ENCODE measurements at regions not wholly inside any gene's neighbourhood (a gene's known extent, or its start where the extent isn't known, plus 50 kb on each side); places are given as distances from the start of the nearest gene placed in this dataset.
"Not testable (repeated sequence)": the region's sequence is repeated elsewhere in the genome, so short reads cannot be mapped to it uniquely, and the experiment has no call there.

DNA sequence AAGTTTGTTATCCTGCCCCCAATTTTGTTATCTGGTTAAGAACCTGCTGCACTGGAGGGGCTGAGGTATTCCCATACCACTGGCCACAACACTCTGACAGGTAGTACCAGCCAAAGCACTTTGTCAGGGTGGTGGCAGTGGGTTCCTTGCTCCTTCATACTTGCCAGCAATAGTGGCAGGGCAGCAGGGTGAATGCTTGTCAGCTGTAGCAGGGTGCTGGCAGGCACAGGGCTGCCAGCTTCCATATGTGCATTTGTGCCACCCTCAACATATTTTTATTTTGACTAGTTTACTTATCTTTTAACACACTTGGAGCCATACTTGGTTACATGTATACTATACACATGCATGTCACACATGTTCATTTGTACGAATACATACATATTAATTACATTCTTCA, 294.0 kb upstream of the VWC2 start:
- DNase-seq (ENCODE audit: low spot score) (no peak), FAIRE-seq (no peak)

DNA sequence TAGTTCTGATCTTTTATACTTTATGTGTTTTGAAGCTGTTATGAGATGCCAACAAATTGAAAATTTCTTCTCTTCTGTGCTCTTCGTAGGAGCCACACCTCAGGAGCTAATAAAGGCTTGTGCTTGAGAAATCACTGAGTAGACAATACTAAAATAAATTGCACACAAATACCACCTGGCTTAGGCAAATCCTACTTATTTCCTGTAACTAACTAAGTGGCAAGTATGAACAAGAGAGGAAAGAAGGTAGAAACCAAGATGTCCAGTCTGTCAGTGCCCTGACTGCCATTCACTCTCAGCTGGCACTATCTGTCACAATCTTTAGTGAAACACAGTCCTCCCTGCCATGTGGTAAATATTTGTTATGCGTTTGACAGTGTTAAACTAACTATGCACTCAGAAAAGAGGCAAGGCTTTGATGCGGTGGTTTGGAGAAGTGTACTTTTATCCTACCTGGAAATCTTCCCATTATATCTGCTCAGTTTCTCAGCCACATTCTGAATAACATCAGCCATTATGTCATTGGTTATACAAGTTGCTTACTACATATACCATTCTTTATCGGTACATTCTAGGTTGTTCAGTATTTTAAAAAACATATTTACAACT, 293.4 kb upstream of the VWC2 start:
- FAIRE-seq (no peak), DNase-seq (ENCODE audit: low spot score) (no peak)

DNA sequence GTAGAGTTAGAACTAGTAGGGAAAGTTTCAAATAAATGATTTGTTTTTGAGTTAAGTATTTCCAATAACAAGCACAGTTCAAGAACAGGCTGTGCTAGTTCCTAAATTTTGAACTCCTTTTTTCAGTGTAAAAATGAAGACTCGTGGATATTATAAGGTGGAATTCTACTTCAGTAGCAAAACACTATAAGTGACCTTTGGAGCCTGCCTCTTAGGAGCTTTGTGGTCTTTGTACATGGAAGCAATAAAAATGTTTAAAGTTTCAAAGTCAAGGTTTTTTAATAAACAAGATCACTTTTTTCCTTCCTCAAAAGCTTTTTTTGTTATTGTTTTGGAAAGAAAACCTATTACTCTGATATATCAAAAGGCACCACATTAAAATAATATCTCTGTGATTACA, 292.4 kb upstream of the VWC2 start:
- FAIRE-seq (no peak), DNase-seq (ENCODE audit: low spot score) (no peak)

DNA sequence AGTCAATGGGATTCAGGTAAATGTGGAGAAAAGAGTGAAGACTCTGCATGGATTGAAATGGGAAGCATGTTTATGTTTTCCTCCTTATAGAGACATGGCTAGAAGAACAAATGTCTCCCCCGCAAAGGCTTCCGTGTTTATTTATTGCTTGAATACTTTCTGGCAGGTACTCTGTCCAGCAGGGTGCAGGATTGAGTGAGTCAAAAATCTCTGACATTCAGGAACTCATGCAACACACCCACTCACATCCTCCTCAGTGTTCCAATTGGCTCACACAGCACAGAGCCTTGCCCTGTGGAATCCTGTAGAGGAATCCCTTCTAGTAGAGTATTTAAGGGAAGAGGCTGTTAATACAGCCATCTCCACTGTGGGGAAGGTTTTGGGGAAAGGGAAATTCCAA, 290.3 kb upstream of the VWC2 start:
- DNase-seq (ENCODE audit: low spot score) (no peak), FAIRE-seq (no peak)

- DNase-seq (ENCODE audit: low spot score) (no peak), FAIRE-seq (no peak)
Measured at GRCh38 chr7:49486974-49487829, 286.2 kb upstream of the VWC2 start.

DNA sequence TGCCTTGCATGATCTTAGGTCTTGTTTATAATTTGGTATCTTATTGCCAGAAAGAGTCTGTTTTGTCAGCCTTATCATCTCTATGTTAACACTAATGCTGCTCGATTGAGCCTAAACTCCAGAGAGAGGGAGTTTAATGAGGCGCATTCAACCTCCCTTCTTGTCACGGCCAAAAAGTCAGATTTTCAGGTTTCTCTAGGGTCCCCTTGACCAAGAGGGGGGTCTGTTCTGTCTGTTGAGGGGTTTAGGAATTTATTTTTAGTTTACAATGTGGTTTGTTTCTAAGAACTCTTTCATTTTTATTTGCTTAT, 285.7 kb upstream of the VWC2 start:
- DNase-seq (ENCODE audit: low spot score) (no peak), FAIRE-seq (no peak)

DNA sequence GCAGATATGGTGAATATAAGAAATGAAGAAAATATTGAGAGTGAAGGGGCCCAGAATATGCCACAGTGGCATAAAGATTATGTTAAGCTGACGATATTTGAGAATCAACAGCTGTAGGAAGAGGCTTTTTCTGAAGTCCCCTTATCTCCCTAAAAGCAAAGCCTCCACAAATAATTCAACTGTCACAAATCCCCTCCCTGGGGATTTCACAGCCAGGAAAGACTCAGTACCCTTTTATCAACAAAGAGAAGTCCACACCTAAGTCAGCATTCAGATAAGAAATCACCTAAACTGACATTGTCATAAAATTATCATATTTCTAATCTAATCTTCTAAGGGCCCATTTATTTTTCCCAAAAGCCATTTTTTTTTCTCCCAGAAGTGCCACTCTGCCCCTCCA, 284.9 kb upstream of the VWC2 start:
- no peak for DNase-seq (ENCODE audit: low spot score)
- FAIRE-seq, result no peak

DNA sequence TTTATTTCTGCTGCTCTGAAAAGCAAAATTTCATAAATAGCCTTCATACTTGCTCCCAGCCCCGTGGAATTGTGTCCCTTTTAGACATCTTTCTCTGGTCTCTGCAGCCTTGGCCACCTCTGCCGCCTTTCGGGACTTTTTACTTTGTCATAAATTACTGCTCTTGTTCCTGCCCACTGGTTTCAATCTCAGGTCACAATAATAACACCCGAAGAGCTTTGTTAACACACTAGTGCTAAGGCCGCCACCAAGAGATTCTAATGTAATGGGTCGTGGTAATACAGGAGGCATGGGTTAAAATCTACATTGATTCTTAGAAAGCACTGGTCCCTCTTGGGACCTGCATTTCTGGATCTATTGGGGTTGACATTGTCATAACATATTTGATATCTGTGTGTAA, 276.0 kb upstream of the VWC2 start:
- DNase-seq (ENCODE audit: low spot score), result no peak
- FAIRE-seq, result no peak

- FAIRE-seq, result no peak
- DNase-seq (ENCODE audit: low spot score), result no peak
Measured at GRCh38 chr7:49500741-49501140, 272.7 kb upstream of the VWC2 start.

- FAIRE-seq; DNase-seq (ENCODE audit: low spot score): not testable (repeated sequence)
Measured at GRCh38 chr7:49507206-49507605, 266.2 kb upstream of the VWC2 start.

GRCh38 chr7:49513911-49514310, 259.5 kb upstream of the VWC2 start:
- FAIRE-seq (no peak), DNase-seq (ENCODE audit: low spot score) (no peak)

DNA sequence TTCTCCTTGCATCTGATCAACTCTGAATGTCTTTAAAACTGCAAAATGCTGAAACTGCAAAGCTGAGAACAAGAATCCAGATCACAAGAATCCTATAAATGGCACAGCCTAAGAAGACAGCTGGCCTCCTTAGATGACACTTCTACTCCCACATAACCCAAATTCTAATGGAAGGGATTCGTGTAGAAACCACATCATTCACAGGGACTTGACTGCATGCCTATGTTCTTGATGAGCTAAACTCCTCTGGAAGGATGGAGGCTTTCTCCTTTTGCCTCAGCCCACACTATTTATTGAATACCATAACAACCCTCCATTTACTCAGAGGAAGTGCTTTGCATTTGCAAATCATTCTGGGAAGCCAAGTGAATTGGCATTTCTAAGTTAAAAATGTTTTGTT, 252.5 kb upstream of the VWC2 start:
- FAIRE-seq (no peak), DNase-seq (ENCODE audit: low spot score) (no peak)

- no peak for DNase-seq (ENCODE audit: low spot score)
- no peak for FAIRE-seq
Measured at GRCh38 chr7:49522111-49522510, 251.3 kb upstream of the VWC2 start.

GRCh38 chr7:49523870-49524269, 249.6 kb upstream of the VWC2 start:
- no peak for FAIRE-seq
- no peak for DNase-seq (ENCODE audit: low spot score)

DNA sequence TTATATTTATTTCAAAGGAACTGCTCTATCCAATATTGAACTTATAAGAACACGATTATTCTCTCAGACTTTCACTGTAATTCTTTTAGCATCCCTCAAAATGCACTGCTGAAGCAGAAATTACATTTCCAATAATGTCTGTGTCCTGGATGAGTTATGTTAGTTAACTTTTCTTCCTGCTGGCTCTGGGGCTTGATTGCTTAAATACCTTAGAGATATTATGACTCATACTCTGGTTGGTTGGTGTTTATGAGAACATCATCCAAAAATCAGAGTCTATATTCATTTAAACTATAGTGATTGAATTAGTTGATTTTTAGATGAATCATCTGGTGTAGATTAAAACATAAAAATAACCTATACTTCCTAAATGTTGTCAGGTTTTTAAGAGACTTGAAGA, 246.3 kb upstream of the VWC2 start:
- FAIRE-seq, result no peak
- no peak for DNase-seq (ENCODE audit: low spot score)

- FAIRE-seq, result no peak
Measured at GRCh38 chr7:49530481-49530880, 243.0 kb upstream of the VWC2 start.

DNA sequence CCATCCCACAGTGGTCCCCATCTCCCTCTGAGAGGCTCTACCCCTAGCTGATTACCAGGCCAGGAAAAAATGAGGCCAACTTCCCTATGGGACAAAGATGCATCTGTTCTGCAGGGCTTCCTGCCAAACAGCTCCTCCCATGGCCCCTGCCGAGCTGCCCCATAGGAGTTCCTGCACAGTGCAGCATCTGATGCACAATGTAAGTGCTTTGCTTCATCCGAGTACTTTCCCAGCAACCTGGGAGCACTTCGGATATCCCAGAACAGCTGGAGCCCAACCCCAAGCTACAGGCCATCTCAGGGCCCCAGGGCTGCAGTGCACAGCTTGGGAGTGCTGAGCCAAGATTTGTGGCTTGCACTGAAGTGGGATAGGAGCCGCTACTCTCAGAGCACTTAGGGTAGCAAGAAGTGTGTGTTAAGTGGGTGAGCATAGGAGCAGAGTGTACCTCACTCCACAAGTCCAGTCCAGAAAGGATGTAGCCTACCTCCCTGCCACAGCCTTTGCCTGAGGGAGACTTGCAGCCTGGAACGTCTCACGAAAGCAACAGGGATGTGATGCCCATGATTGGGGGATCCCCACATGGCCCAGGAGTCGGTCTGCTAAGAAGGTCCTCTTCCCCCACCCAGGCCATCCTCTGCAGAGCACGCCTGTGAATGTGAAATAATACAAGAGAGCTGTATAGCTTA, 209.6 kb upstream of the VWC2 start:
- DNase-seq (ENCODE audit: low spot score) (no peak), FAIRE-seq (no peak)

More at GRCh38 chr7:49530481-49530880, 243.0 kb upstream of the VWC2 start:
- no peak for DNase-seq (ENCODE audit: low spot score)

- DNase-seq (ENCODE audit: low spot score) (no peak), FAIRE-seq (no peak)
Measured at GRCh38 chr7:49564379-49564714, 209.1 kb upstream of the VWC2 start.

GRCh38 chr7:49577576-49577975, 195.9 kb upstream of the VWC2 start:
- no peak for FAIRE-seq
- DNase-seq (ENCODE audit: low spot score), result no peak

DNA sequence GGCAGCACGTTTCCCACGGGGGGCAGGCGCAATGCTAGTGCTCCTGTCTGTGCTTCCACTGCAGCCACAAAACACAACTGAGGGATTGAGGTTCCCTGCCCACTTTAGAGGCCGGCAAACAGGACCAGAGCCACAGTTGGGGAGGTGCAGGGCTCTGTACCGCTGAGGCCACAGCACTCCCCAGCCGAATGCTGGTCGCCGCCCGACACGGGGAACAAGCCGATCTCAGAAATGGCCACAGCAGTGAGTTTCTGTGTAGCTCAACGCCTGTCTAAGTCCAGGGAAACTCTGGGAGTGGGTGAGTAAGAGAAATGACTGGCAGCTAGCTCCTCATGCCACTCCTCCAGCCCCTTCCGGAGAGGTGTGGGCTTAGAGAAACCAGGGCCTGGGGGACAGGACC, 194.0 kb upstream of the VWC2 start:
- FAIRE-seq, result no peak

DNA sequence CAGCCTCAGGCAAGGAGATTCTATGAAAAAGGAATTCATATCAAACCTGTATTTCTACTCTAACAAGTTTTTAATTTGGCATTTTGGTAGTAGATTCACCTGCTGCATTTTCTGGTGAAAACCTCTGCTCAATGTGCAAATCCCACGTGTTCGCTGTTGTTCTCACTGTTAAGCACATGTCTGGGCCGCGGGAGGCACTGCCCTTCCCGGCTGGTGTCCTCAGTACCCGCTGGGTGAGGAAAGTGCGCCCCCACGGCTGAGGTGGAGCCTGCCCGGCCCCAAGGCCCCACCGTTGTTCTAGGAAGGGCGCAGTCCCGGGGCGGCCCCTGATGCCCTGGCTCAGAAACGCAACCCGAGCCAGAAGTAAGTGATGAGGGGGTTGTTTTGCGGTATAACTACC, 193.4 kb upstream of the VWC2 start:
- DNase-seq (ENCODE audit: low spot score) (no peak), FAIRE-seq (no peak)

More for the DNA sequence above, 194.0 kb upstream of the VWC2 start:
- no peak for DNase-seq (ENCODE audit: low spot score)

DNA sequence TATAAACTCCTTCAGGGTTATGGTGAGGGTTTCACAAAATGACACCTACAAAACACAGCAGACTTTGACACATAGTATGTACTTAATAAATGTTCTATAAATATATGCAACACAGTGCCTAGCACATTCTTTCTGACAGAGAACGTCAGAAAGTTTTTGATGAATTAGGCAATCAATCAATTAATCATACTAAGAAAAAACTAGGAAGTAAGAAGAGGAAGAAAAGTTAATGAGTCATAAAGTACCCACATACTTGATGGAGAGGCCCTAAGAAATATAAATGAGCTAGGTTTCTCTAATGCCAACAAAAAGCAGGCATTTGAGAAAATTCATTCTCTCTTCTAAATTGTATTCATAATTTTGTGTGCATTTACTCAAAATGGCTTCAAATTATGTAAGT, 192.7 kb upstream of the VWC2 start:
- FAIRE-seq (no peak), DNase-seq (ENCODE audit: low spot score) (no peak)

DNA sequence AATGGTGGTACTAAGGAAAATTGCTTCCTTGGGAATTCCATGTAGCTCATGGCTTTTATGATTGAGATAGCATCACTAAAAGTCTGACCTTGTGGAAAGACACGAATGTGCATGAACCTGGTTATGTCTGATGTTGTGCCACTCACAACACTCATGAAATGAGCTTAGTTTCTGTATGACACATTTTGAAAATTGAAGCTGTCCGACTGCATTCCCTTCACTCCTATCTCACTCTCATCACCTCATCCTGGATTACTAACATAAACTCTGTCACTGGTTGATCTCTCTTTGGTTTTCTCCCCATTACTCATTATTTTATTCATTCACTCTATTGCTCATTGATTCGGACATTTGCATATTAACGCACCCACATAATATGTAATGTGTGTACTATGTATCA, 190.0 kb upstream of the VWC2 start:
- DNase-seq (ENCODE audit: low spot score) (no peak), FAIRE-seq (no peak)
